Activated T-helper 1 cell treated with Interleukin-2 at 50 U/mL for 16 hours (primary cell): ENCODE measurements at regions not wholly inside any gene's neighbourhood (a gene's known extent, or its start where the extent isn't known, plus 50 kb on each side); places are given as distances from the start of the nearest gene placed in this dataset.

Source experiments
- DNase-seq: peaks from one replicate; pipeline ENCODE4 v3.0.0-alpha.2; 2020; ENCODE audit warnings: low read depth

GRCh38 chr6:147716434-147716833 is 207.9 kb downstream of the SAMD5 start:
- DNase-seq: no peak

GRCh38 chr6:147717991-147718390 is 209.5 kb downstream of the SAMD5 start:
- DNase-seq: no peak

GRCh38 chr6:147722158-147722557 is 213.7 kb downstream of the SAMD5 start:
- DNase-seq: no peak

- no peak for DNase-seq
Measured at GRCh38 chr6:147724454-147724853, 216.0 kb downstream of the SAMD5 start.

- DNase-seq: no peak
Measured at GRCh38 chr6:147726342-147726741, 217.9 kb downstream of the SAMD5 start.

GRCh38 chr6:147728903-147729302 is 220.4 kb downstream of the SAMD5 start:
- DNase-seq: no peak

- no peak for DNase-seq
Measured at GRCh38 chr6:147733686-147734085, 225.2 kb downstream of the SAMD5 start.

- DNase-seq: no peak
Measured at GRCh38 chr6:147734151-147734550, 225.7 kb downstream of the SAMD5 start.

- DNase-seq: no peak
Measured at GRCh38 chr6:147735924-147736323, 227.4 kb downstream of the SAMD5 start.

- DNase-seq: no peak
Measured at GRCh38 chr6:147737115-147737514, 228.6 kb downstream of the SAMD5 start.

- DNase-seq: no peak
Measured at GRCh38 chr6:147738099-147738498, 229.6 kb downstream of the SAMD5 start.

GRCh38 chr6:147738516-147739162 is 230.1 kb downstream of the SAMD5 start:
- DNase-seq: no peak

- no peak for DNase-seq
Measured at GRCh38 chr6:147740326-147740725, 231.8 kb downstream of the SAMD5 start.

GRCh38 chr6:147740916-147741315 is 232.4 kb downstream of the SAMD5 start:
- DNase-seq: no peak

GRCh38 chr6:147741389-147741788 is 232.9 kb downstream of the SAMD5 start:
- DNase-seq: no peak

- DNase-seq: no peak
Measured at GRCh38 chr6:147742440-147742839, 233.9 kb downstream of the SAMD5 start.

- no peak for DNase-seq
Measured at GRCh38 chr6:147744012-147744411, 235.5 kb downstream of the SAMD5 start.

- no peak for DNase-seq
Measured at GRCh38 chr6:147749331-147749730, 240.8 kb downstream of the SAMD5 start.

GRCh38 chr6:147750413-147750812 is 241.9 kb downstream of the SAMD5 start:
- no peak for DNase-seq

GRCh38 chr6:147751232-147751631 is 242.7 kb downstream of the SAMD5 start:
- DNase-seq: no peak

GRCh38 chr6:147752689-147753403 is 244.4 kb downstream of the SAMD5 start:
- no peak for DNase-seq

GRCh38 chr6:147755999-147756398 is 247.5 kb downstream of the SAMD5 start:
- no peak for DNase-seq

- DNase-seq: no peak
Measured at GRCh38 chr6:147756891-147757290, 248.4 kb downstream of the SAMD5 start.

GRCh38 chr6:147757291-147757690 is 248.8 kb downstream of the SAMD5 start:
- DNase-seq: no peak
